HS-5 (cell line): ENCODE measurements at regions not wholly inside any gene's neighbourhood (a gene's known extent, or its start where the extent isn't known, plus 50 kb on each side); places are given as distances from the start of the nearest gene placed in this dataset.
A peak's percentile ranks its signal among the peaks of the same experiment; 100 is the strongest.
"Not testable (repeated sequence)": the region's sequence is repeated elsewhere in the genome, so short reads cannot be mapped to it uniquely, and the experiment has no call there.

Experiments used
- DNase-seq: peaks from one replicate; pipeline ENCODE4 v3.0.0-alpha.2; 2012; ENCODE audit warnings: low read depth

GRCh38 chr9:94033383-94033782 is 50.9 kb upstream of the PTPDC1 start:
- no peak for DNase-seq

- no peak for DNase-seq
These were observed 52.3 kb upstream of the PTPDC1 start for GRCh38 chr9:94031946-94032345.

GRCh38 chr9:94031380-94031779 is 52.9 kb upstream of the PTPDC1 start:
- DNase-seq = no peak

- peak; percentile 55 for DNase-seq
These were observed 53.7 kb upstream of the PTPDC1 start for GRCh38 chr9:94030318-94031179.

GRCh38 chr9:94029932-94030317 is 54.3 kb upstream of the PTPDC1 start:
- no peak for DNase-seq

GRCh38 chr9:94026816-94027215 is 57.4 kb upstream of the PTPDC1 start:
- no peak for DNase-seq

- not testable (repeated sequence) for DNase-seq
These were observed 61.8 kb upstream of the PTPDC1 start for GRCh38 chr9:94022476-94022875.

- not testable (repeated sequence) for DNase-seq
These were observed 63.4 kb upstream of the PTPDC1 start for GRCh38 chr9:94020836-94021235.

GRCh38 chr9:94018628-94019027 is 63.5 kb upstream of the BARX1 start:
- DNase-seq = no peak

GRCh38 chr9:94017939-94018531 is 62.9 kb upstream of the BARX1 start:
- no peak for DNase-seq

- no peak for DNase-seq
These were observed 61.6 kb upstream of the BARX1 start for GRCh38 chr9:94016744-94017143.

- no peak for DNase-seq
These were observed 59.8 kb upstream of the BARX1 start for GRCh38 chr9:94014920-94015319.

GRCh38 chr9:94014066-94014654 is 59.0 kb upstream of the BARX1 start:
- DNase-seq = no peak

GRCh38 chr9:94010980-94011533 is 55.9 kb upstream of the BARX1 start:
- no peak for DNase-seq

GRCh38 chr9:94005272-94005901 is 50.2 kb upstream of the BARX1 start:
- no peak for DNase-seq
